Sigmoid colon (tissue), 4 donors: ENCODE measurements at regions not wholly inside any gene's neighbourhood (a gene's known extent, or its start where the extent isn't known, plus 50 kb on each side); places are given as distances from the start of the nearest gene placed in this dataset.

ENCODE experiments used
- CTCF ChIP-seq, 4 experiments: fragments of 450-650 bp in 3 of 4; fragments of 200-600 bp in 1 of 4; IDR thresholded peaks; one replicate each; pipeline ENCODE4 v1.5.1; 2016 to 2019; ENCODE audit warnings: antibody characterized with exemption in 4 of 4, mild to moderate bottlenecking in 3 of 4, moderate library complexity in 2 of 4
- EP300 ChIP-seq, 4 donors: sonication (generic); formaldehyde crosslinking; IDR thresholded peaks; one replicate each; pipeline ENCODE4 v1.6.1; 2017; ENCODE audit warnings: antibody characterized with exemption in 4 of 4
- POLR2A ChIP-seq, 2 donors: fragments of 450-650 bp; IDR thresholded peaks; one replicate each; pipeline ENCODE4 v1.6.1; 2016; ENCODE audit warnings: antibody characterized with exemption in 2 of 2, mild to moderate bottlenecking in 2 of 2, moderate library complexity in 2 of 2
- POLR2AphosphoS5 ChIP-seq, 4 donors: sonication (generic); formaldehyde crosslinking; IDR thresholded peaks; one replicate each; pipeline ENCODE4 v1.6.1; 2017; ENCODE audit warnings: antibody characterized with exemption in 4 of 4

GRCh38 chr1:29466258-29466657 lies 229.9 kb downstream of the PTPRU start:
- TF ChIP-seq EP300 (IDR thresholded peaks at IDR 0.05) (no peak), POLR2A (IDR thresholded peaks at IDR 0.05) (no peak), CTCF (IDR thresholded peaks at IDR 0.05) (no peak), POLR2AphosphoS5 (IDR thresholded peaks at IDR 0.05) (no peak)
